DMS53 treated with DMSO at 0.1 percent for 48 hours (cell line): ENCODE measurements at regions not wholly inside any gene's neighbourhood (a gene's known extent, or its start where the extent isn't known, plus 50 kb on each side); places are given as distances from the start of the nearest gene placed in this dataset.

Experiments used
- DNase-seq: peaks from one replicate; lab custom pipeline; 2025; ENCODE audit not compliant: unreplicated experiment; lab: John Stamatoyannopoulos, UW

- no peak for DNase-seq
Measured at GRCh38 chrX:150163956-150164726, 199.0 kb upstream of the MAMLD1 start.

DNA sequence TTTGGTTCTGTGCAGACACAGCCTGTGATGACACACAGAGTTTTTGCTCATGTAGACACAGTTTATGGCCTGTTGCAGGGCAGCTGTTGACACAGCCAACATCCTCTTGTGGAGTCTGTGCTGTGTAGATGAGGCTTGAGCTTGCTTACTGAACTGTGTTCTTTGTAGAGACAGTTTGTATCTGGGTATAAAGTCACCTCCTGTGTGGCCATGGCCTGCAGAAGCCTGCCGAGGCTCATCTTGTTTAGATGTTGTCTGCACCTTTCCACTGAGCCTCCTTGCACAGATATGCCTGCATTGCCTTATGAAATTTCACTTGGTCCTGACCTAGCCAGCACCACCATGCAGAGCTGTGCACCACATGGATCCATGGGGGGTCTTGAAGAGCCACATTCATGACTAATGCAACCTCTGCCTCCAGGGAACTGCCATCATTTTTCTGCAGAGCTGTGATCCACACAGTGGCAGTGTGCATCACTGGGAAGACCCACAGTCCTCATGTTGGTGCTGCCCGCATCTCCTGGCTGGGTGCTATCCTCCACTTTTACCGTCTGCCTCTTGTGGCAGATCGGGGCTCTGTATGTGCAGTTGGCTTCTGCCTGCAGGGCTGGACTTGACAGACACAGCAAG, 198.0 kb upstream of the MAMLD1 start:
- no peak for DNase-seq

GRCh38 chrX:150165776-150166610, 197.1 kb upstream of the MAMLD1 start:
- DNase-seq, result no peak

GRCh38 chrX:150167482-150168324, 195.4 kb upstream of the MAMLD1 start:
- DNase-seq, result no peak

DNA sequence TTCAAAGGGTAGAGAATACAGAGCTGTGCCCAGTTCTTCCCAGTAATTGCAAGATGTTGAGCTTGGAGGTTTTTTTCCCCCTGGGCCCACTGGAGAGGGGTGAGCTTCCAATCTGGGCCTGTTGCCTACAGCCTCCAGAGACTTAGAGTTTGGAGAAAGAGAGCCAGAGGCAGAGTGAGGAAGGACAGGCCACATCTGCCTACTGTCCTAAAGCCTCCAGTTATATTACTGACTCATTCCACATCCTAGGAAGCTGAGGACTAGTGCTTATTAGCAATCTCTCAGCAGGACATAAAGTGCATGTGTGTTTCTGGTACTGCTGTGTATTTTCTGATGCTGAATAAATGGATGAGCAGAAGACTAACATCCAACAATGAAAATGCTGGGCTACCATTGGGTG, 181.0 kb upstream of the MAMLD1 start:
- DNase-seq, result no peak

DNA sequence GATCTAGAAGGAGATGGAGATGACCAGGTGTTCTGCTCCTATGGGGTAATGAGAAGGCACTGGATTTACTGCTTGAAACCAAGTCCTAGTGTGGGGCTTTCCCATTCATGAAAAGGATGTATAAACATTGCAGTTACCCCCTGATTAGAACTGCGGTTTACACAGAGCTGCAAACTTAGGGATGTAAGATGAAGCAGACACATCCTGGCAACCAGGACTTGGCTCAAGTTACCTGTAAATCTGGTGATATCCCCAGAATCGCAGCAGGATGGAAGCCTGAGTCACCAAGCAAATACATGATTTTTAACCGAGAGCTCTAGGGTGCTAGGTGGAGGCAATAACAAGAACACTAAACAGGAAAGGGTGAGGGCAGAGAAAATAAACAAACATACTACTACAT, 178.6 kb upstream of the MAMLD1 start:
- DNase-seq, result peak; percentile 20

DNA sequence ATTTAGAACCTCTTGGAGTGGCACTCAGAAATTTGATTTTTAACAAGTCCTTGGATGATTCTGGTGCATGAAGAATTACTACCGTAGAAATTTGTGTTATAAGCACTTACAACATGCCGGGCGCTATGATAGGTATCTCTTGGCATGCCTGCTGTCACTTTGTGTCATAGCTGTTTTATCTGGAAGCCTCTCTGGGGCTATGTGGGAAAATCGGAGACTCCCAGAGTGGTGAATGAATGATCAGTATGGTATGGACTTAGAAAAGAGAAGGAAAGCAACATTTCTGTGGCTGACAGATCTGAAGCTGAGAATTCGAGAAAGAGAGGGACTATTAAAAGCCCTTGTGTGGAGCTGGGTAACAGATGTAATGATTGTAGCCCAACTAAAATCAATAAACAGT, 177.4 kb upstream of the MAMLD1 start:
- no peak for DNase-seq

- DNase-seq, result no peak
Measured at GRCh38 chrX:150192816-150193215, 170.3 kb upstream of the MAMLD1 start.

DNA sequence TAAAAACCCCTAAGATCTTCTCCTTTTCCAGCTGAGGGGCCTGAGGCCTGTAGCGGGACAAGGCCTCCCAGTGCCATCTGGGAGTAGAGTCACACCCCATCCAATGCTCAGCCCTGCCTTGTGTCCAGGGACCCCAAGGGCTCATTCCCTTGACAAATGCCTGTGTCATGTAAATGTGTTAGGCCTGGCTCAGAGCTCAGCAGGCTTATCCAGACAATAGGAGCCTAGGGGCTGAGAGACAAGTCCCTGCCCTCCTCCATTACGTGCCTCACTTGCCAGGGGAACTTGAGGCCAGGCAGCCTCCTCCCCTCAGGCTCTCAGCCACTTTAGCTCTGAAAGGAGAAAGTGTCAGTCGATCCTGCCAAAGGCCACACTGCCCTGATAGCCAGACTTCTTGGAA, 166.8 kb upstream of the MAMLD1 start:
- no peak for DNase-seq

GRCh38 chrX:150197388-150197787, 165.7 kb upstream of the MAMLD1 start:
- no peak for DNase-seq

- no peak for DNase-seq
Measured at GRCh38 chrX:150198776-150199175, 164.3 kb upstream of the MAMLD1 start.

GRCh38 chrX:150199181-150199580, 163.9 kb upstream of the MAMLD1 start:
- no peak for DNase-seq

DNA sequence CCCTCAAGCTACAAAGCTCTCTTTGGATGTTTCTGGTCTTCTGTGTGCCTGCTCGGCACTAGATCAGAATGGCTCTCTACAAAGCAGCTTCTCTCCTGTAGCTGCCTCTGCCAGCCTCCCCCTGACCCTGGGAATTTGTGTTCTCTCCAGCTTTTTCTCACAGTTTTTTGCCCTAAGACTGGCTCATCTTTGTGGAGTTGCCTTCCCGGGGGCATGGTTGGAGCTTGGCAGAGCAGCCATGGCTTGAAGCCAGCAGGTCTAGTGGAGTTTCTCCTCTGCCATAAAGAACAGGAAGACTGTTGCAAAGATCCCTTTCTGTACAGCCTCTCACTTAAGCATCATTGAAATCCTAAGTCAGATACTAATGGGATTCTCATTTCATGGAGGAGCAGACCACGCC, 163.3 kb upstream of the MAMLD1 start:
- DNase-seq, result no peak

DNA sequence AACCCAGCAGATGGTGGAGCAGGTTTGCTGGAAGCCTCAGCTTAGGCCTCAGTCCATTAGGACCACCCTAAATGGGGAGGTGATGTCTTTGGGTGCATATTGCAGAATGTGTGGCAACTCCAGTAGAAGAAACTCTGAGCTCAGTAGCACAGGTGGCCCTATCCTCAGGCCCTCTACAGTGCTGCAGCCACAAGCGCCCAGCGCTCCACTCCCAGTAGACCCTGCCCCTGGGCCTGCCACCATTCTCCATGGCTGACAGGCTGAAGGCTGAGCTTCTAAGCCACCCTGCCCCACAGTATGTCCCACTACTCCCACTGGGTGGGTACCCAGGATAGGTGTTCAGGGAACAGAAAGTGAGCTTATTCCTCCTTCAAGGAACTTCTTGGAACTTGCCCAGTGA, 162.8 kb upstream of the MAMLD1 start:
- no peak for DNase-seq

- peak; percentile 93 for DNase-seq
Measured at GRCh38 chrX:150200820-150201287, 162.3 kb upstream of the MAMLD1 start.

- no peak for DNase-seq
Measured at GRCh38 chrX:150201391-150201790, 161.7 kb upstream of the MAMLD1 start.

- DNase-seq, result no peak
Measured at GRCh38 chrX:150201841-150202240, 161.3 kb upstream of the MAMLD1 start.

DNA sequence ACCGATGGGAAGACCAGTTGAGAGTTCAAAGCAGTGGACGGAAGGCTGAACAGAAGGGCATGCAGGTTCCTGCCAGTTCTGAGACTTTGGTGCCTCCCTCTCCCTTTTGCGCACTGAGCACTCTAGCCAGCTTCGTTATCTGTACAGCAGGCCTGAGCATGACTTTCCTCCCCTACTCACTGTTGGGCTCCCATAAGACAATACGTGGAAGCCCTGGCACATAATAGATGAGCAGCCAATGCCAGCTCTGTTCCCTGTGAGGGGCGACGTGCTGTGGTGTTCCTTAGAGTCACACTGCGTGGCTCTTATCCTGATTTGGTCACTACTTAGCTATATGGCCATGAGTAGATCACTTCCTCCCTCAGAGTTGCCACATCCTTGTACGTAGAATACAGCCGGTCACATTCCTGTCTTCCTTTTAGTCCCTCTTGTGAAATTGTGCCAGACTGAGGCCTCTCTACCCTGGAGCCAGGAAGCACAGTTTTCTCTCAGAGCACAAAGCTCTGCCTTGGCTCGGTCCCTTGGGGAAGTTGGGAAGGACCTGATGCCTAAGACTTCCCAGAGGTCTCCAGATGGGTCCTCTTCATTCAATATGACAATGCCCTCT, 160.4 kb upstream of the MAMLD1 start:
- no peak for DNase-seq

- no peak for DNase-seq
Measured at GRCh38 chrX:150203248-150203645, 159.9 kb upstream of the MAMLD1 start.

DNA sequence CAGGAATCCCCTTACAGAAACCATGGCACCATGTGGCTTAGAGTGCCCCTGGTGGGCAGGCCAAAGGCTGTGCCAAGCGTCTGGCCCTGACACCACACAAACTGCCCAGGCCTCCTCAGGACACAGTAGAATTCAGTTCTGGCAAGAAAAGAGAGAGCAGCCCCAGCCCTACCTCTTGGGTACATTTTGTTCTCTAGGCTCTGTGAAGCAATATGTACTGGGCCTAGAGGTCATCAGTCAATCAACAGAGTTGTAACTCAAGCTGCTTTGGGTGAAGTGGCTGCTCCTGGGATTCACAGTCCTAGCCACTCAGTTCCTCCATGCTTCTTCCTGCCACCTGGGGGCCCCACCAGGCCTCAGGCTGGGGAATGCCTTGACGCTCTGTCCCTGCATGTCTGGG, 158.1 kb upstream of the MAMLD1 start:
- no peak for DNase-seq
